ENCODE measurements at regions not wholly inside any gene's neighbourhood (a gene's known extent, or its start where the extent isn't known, plus 50 kb on each side); places are given as distances from the start of the nearest gene placed in this dataset.

DNA sequence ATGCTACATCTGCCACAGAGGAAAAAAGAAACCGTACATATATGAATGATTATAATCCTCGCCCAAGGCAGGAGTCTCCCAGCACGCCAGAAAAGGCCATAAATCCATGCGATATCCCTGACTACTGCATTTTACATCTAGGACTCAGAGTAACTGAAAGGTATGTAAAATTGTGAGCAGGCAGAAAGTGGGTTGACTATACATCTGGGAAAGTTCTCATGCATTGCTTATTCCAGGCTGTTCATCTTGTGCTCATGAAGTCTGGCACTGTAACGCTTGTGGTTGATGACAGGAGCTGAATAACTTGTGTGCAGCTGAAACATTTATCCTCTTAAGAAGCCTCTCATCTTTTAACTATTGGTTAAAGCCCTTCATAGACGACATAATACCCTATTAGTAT is 193.4 kb upstream of the STEAP4 start:
- DNase-seq (ENCODE audit: low read depth) = no peak

DNA sequence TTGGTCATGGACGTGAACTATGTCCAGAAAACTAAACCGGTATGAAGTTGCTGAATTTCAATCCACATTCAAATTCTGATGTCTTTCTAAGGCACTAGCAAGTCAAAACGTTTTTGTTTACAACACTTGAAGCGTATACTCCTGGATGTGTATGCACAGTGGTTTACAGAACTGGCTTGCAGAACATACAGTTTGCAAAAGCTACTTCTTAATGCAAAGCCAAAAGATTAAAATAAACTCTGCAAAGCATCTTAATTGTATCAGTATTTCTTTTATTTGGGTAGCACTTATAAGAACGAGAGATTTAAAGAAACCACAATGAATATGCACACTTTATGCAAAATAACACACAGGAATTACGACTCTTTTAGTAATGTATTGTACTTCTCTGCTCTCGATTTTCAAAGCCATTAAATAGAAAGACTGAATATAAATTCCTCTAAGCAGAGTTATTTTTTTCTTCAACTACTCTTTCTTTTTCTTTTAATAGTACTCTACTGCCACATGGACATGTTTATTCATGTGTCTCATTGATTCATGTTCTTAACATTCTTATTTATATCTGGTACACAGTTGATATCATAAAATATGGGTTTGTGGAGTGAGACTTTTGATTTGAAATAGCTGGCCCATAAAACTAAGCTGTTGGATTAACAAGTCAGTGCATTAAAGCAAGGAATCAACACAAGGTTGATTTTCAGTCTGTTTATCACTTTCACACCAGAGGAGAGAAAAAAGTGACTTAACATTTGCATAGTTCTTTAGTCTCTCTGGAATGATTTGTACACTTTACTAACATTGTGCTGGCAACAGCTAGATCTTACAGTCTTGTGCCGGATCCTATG is 189.4 kb upstream of the STEAP4 start:
- DNase-seq (ENCODE audit: low read depth) = no peak

DNA sequence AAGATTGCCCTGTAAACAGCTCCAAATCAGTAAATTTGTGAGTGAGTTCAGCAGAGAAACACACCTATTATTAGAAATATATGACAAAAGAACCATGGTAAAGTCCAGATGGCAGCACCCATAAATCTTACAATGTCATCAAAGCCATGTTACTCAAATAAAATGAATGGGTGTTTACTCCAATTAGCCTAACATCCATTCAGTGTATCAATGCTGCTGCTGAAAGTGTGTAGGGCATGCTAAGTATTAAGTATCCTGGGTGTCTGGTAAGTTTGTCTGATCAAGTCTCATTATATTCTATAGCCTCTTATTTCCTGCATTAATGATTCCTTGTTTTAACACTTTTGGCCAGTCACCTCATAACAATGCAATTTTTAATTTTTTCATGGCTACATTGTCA is 185.5 kb upstream of the STEAP4 start:
- no peak for DNase-seq (ENCODE audit: low read depth)

DNA sequence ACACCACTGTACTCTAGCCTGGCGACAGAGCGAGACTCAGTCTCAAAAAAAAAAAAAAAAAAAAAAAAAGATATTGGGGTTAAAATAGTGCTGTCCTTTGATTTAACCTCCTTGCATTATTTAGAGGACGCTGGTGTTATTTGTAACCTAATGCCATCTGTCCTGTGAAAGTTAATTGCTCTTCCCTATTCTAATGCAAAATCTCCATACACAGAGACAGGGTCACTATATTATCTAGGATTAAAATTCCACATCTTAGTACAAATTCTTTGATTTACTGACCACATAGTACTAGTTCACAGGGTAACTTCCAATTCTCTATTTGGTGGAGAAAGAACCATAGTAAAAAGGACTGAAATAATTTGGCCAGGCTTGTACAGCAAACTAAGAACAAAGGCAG is 184.2 kb upstream of the STEAP4 start:
- DNase-seq (ENCODE audit: low read depth) = no peak

DNA sequence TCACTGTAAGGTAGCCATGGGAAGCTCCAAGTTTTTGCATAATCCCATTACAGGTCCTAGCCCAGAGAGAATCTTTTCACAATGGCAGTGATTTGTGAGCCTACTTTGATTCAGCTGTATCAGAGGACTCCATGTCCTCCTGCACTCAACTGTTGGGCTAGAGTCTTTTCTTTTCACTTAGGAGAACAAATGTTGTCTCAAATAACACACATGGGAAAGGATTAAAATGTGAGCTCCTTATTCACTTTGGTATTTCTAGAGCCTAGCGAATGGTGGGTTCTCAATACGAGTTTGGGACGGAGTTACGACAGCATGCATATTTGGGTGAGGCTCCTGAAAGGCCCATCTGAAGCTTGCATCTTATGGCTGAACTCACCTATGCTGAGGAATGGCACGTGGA is 183.5 kb upstream of the STEAP4 start:
- no peak for DNase-seq (ENCODE audit: low read depth)

DNA sequence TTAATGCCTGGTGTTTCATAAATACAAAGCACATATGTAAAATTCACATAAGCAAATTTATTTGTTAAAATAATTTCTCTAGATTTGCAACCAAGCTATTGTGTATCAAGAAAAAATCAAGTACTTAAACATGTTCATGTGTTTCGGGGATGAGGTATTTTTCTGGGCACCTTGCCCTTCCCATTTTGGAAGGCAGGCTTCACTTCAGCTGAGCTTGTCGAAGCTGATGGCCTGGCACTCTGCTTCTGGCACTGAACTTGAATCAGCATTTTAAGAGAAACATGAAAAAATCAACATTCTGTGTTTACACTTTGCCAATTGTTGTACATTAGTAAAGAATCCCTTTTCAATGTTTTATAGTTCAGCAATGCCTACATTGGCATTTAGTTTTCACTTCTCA is 179.1 kb upstream of the STEAP4 start:
- no peak for DNase-seq (ENCODE audit: low read depth)

DNA sequence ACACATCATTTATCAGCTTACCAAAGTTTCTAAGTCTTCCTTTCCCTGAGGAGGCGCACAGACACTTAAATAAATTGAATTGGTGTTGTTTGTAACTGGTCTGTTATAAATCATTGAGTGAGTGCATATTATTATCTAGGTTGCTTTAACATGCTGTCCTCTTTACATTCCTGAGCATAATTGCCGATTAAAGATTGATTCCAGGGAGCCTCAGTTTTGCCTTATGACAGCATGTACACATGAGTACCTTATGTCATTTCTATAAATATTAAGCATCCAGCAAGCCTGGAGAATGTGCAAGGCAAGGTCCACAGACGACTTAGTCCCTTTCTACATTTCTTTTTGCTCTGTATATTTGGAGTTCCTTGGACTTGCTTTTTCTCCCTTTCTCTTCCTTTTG is 177.9 kb upstream of the STEAP4 start:
- DNase-seq (ENCODE audit: low read depth) = no peak

DNA sequence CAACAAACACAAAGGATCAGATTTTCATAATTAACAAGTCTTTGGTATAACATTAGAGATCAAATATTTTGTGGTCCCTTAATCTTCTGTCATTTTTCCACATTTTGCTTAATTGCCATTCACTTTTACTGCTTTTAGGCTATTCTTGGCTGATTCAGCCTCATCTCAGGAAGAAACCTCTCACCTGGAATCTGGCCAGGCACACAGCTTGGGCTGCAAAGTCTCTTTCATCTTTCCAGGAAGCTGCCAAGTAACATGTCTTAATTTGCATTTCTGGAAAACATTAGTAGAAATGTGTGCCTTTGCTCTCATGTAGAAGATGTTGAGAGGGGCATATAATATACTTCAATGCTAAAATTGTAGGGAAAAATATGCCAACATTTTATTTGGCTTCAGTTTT is 174.2 kb upstream of the STEAP4 start:
- no peak for DNase-seq (ENCODE audit: low read depth)

DNA sequence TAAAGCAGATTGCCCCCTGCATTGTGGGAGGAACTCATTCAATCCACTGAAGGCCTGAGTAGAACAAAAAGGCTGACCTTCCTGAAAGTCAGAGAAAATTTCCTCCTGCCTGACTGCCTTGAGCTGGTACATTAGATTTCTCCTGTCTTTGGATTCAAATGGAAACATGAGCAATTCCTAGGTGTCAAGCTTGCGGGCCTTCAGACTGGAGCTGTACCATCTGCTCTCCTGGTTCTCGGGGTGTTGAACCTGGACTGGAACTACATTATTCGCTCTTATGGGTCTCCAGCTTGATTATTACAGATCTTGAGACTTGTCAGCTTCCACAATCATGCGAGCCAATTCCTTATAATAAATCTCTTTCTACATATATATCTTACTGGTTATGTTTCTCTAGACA is 173.6 kb upstream of the STEAP4 start:
- DNase-seq (ENCODE audit: low read depth) = no peak

DNA sequence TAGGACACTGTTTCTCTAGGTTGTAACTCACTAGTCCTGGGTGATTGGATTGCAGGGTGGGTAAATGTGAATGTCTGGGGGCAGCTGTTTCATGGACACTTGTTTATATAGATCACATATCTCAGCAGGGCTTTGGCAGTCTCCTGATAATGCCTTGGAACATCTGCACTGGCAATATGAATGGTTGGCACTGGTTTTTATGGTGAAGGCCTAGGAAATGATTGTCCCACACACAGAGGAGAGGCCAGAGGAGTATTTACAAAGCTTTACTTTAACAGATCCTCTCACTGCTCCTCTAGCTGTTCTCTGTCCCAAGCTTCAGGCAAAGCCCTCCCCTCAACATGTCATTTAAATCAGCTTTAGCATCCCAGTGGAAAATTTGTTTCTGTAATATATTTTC is 171.3 kb upstream of the STEAP4 start:
- no peak for DNase-seq (ENCODE audit: low read depth)

DNA sequence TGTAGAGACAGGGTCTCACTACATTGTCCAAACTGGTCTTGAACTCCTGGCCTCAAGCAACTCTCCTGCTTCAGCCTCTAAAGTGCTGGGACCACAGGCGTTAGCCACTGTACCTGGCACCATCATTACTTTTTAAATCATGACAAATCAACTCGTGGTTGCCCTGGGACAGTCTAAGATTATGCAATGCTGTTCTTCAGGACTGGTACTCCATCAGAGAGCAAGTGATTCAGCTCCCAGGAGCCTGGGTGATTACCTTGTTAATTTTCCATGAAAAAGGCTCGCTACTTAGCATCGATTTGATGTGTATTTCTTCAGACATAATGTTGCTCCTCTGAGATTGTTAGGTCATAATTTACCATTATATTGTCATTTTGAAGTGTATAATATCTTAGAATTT is 158.9 kb upstream of the STEAP4 start:
- DNase-seq (ENCODE audit: low read depth) = no peak

DNA sequence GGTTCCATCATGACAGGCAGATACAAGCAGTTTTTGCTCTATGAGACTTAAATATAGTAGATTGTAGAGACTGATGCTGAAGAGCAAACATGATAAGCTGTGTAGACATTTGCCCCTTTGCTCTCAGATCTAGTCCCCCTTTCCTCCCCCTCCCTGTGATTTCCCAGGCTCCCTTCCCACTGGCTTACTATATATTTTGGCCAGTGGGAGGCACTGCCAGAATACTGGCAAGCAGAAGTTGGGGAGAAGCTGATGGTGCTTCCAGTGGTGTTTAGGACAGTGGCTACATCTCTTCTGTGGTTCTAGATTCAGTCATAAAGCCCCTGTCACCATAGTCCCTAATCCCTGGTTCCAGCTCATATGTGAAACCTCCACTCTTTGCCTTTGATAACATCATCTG is 156.1 kb upstream of the STEAP4 start:
- no peak for DNase-seq (ENCODE audit: low read depth)

DNA sequence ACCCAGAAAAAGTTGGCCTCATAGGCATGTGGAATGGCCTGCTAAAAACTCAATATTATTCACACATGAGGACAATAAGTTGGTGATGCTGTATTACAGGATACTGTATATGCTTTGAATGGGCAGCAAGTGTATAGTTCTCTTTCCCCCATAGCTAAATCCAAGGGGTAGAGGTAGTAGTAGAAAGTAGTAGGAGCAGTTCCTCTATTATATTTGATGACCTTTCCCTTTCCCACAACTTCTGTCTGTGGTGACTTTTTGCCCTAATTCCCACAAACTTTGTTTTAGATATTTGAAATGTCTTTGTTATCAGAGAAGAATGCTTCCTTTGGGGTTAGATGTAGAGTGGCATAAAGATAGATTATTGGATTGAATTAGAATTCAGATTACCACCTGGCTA is 154.0 kb upstream of the STEAP4 start:
- DNase-seq (ENCODE audit: low read depth) = no peak

DNA sequence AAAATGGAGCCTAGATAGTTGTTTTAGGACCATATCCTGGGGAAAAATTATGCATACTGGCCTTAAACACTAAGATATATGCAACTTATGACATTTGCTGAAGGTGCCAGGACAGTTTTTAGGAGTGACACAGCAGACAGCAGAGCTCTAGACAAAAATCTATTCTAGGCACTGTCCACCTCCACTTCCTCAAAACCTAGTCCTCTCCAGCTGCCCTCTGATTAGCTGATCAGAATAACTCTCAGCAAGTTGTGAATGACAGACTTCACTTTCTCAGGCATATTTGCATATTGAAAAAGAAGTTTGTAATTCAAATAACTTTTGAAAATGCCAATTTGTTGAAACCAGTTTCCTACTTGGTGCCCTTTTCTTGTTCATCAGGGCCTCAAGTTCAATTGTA is 152.3 kb upstream of the STEAP4 start:
- no peak for DNase-seq (ENCODE audit: low read depth)

DNA sequence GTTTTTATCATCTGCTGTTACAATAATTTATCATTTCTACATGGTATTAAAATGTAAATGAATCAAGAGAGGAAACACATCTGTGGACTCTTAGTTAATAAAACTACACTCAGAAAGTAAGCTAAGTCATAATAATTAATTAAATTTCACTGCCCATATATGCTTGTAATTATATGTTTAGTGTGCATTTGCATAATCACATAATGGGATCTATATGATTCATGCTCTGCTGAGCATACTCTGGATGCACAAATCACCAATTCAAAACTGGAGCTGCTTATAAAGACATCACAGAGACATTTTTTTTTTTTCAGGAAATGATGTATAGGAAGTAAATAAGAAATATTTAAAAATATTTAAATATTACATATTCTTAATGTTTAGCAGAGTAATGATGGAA is 151.6 kb upstream of the STEAP4 start:
- DNase-seq (ENCODE audit: low read depth) = no peak

DNA sequence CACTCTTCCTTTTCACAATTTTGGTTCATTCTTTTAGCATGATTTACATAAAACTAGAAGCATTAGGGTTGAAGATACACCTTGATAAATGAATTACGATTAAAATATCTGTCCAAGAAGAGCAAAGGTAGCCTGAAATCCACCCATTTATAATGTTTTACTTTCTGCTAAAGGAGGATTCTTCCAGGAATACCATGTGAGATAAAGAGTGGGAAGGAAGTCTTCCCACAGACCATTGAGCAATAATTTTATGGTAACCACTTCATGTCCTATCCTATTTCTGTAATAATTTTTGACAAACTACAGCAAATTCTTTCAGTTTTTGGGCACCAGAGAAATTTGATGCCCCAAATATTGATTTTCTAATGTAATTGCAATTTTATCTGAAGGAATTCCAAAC is 150.6 kb upstream of the STEAP4 start:
- no peak for DNase-seq (ENCODE audit: low read depth)

DNA sequence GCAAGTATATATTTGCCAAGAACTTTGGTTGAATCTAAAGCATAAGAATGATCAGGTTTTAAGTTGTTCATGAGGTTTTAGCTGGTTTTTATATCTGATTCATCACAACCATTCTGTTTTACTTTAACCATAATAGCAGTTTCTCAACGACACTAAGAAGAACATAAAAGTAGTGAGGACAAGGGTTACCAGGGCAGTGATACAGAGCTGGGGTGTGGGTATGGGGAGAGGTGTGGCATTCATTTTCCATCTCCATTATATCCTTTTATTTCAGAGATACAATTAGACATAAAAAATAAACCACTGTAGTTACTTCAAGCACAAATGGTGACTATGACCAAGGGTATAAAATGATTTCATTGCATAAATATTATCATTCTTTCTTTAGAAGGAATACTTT is 149.8 kb upstream of the STEAP4 start:
- no peak for DNase-seq (ENCODE audit: low read depth)

DNA sequence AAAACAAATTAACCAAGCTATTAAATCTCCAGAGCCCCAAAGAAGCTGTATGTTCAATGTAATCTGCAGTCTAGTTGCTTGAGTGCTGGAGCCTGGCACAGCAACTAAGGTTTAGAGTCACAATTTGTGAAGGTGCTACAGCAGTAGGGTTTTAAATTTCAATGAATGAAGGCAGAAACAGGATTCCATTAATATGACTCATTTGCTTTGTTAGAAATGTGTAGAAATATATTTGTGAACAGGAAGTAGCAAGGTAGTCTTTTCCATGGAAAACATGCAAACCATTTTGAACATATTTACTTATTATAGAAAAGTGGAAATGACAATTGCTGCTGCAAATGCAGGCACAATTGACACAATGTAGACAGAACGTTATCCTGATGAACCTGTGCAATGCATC is 149.0 kb upstream of the STEAP4 start:
- DNase-seq (ENCODE audit: low read depth) = no peak

DNA sequence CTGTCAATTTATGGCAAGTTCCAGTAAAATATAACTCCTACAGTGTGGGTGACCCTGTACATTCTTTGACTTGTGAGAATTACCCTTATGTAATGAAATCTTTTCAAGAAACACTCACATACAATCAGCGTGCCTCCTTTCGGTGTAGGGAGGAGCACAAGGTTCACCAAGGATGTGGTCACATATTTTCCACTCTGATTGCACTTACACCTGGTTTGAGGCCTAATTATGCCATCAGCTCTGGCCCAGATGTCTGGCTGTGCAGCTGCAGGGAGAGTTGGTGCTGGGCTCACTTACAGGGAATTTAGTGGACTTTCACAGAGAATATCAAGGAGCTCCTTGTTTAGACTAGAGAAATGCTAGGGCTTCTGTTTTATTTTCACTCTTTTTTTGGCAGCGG is 146.0 kb upstream of the STEAP4 start:
- DNase-seq (ENCODE audit: low read depth) = no peak

DNA sequence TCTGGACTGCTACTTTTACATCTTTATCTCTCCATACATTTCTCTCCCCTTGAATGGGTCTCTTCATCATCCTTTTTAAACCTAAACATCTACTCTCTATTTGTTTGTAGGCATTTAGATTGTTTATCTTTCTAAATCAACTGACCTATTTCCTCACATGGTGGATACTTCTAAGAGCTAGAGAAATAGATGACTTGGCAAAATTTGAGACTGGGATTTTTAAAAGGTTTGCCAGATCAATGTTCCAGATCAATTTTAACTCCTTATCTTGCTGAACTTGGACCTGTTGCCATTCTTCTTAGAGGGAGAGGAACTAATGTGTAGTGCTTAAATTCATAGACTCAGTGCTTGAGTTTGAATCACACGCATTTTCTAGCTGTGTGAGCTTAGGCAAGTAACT is 144.2 kb upstream of the STEAP4 start:
- no peak for DNase-seq (ENCODE audit: low read depth)

DNA sequence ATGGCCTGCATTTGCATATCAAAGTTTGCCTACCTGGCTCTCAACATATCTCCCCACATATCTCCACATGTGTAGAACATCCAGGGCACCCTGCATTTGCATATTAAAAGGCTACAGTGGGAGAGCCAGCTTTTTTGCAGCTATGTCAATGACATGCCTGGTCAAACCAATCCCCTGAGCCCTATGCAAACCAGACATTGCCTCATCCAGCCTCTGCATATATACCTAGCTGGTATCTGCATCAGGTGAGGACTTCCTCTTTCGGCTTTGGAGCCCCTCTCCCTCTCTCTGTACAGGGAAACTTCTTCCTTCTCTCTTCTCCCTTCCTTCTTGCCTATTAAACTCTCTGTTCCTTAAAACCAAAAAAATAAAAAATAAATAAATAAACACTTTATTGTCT is 142.7 kb upstream of the STEAP4 start:
- DNase-seq (ENCODE audit: low read depth) = no peak

DNA sequence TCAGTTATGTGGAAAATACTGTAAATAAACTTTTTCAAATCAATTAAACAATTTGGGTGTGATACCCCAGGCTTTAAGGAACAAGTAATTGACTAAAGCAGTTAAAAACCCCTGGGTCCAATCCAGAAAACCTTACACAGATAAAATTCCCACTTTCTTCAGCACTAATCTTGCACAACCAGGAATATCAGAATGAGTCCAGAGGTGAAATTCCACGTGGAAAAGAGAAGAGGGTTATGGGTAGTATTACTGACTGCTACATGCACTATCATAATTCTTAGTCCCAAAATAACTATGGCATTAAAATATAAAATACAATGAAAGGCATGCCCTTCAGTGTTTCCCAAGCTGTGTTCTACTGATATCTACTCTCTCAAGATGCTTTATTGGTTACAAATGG is 135.7 kb upstream of the STEAP4 start:
- no peak for DNase-seq (ENCODE audit: low read depth)

DNA sequence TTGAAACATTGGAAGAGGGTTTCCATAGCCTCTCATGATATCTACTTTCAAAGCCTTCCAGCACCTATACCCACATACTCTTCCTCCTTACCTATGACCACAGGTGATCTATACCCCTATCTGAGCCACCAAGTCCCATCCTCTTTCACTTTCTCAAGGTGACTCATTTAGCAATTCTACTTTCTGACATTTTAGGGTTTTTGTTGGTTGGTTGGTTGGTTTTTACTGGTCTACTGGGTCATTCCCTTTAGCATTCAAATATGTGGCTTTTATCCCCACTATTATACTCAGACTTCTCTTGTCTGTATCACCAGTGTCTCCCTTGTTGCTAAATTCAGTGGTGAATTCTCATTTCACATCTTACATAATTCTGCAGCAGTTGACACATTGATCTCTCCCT is 130.4 kb upstream of the STEAP4 start:
- DNase-seq (ENCODE audit: low read depth) = no peak

DNA sequence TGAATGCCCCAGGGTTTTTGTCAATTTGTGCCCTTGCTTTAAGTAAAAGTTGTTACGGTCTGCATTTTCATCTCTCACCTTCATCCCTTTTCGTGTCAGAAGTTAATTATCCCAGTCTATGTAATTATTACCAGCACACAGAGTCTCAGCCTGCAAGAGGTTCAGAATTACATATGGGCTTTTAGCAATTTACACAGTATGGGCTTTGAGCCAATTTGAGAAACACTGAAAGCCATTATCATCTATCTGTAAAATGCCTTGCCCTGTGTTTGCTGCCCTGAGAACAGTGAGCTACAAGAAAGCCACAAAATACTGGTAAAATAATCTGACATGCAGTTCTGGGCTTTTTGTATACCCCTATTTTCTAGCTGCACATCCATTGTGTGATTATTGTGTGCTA is 125.6 kb upstream of the STEAP4 start:
- DNase-seq (ENCODE audit: low read depth) = no peak

DNA sequence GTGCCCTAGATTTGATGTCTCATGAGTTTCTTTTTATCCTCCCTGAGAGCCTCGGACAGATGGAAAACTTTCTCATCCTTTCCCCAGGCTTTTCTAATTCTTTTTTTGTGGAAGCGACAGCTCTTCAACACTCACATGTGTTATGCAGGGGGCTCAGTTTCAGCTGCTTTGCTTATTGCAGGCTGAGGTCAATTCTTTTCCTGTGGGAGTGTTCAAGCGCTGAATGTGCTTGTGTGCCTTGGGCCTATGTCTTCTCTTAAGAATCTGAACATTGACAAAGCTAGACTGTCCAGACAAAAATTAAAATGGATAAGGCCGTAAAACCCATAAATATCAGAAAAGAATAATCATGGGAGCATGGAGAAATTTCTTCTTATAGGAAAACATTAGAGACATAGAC is 125.2 kb upstream of the STEAP4 start:
- DNase-seq (ENCODE audit: low read depth) = no peak

All from fibroblast of gingiva (primary cell).